Ovary (tissue), 7 donors: ENCODE measurements at regions not wholly inside any gene's neighbourhood (a gene's known extent, or its start where the extent isn't known, plus 50 kb on each side); places are given as distances from the start of the nearest gene placed in this dataset.
"Not testable (repeated sequence)": the region's sequence is repeated elsewhere in the genome, so short reads cannot be mapped to it uniquely, and the experiment has no call there.

Experiments
- DNase-seq, 5 donors: peaks; one replicate each; pipeline ENCODE4 v3.0.0-alpha.2; 2019 to 2020
- H3K27ac ChIP-seq, 2 donors: fragments of 200-600 bp; one replicate each; pipeline versions ENCODE4 v1.5.1 to v1.8.0; 2019 to 2022
- H3K27me3 ChIP-seq: fragments of 200-600 bp; one replicate; pipeline ENCODE4 v1.8.0; 2022
- H3K36me3 ChIP-seq: fragments of 200-600 bp; sonication (generic); one replicate; pipeline ENCODE4 v1.5.1; 2019
- H3K4me1 ChIP-seq: one replicate; pipeline ENCODE4 v1.8.1; 2013; ENCODE audit warnings: mild to moderate bottlenecking, moderate library complexity; ENCODE audit not compliant: insufficient read depth
- H3K4me3 ChIP-seq: fragments of 200-600 bp; sonication (generic); one replicate; pipeline ENCODE4 v1.5.1; 2017
- H3K9me3 ChIP-seq, 2 donors: fragments of 200-600 bp in 1 of 2; sonication (generic) in 1 of 2; one replicate each; pipeline versions ENCODE4 v1.5.1 to v1.8.1; 2013 to 2019; ENCODE audit warnings: mild to moderate bottlenecking in 1 of 2, moderate library complexity in 1 of 2
- CTCF ChIP-seq, 3 donors: fragments of 450-650 bp in 2 of 3; fragments of 200-600 bp in 1 of 3; IDR thresholded peaks; one replicate each; pipeline versions ENCODE4 v1.5.1 to v1.8.0; 2016 to 2022; ENCODE audit warnings: antibody characterized with exemption in 3 of 3, mild to moderate bottlenecking in 1 of 3
- EP300 ChIP-seq: sonication (generic); formaldehyde crosslinking; IDR thresholded peaks from one replicate; pipeline ENCODE4 v1.6.1; 2017; ENCODE audit warnings: antibody characterized with exemption
- POLR2A ChIP-seq: fragments of 450-650 bp; IDR thresholded peaks from one replicate; pipeline ENCODE4 v1.6.1; 2017; ENCODE audit warnings: antibody characterized with exemption, mild to moderate bottlenecking, moderate library complexity
- WGBS, 3 donors: extraction: QIAGEN DNeasy Blood & Tissue Kit in 1 of 3; methylation state at CpG; one replicate each; pipeline versions ENCODE4 v1.1.5 to v1.1.7; 2013 to 2017; 5-methylcytosine and 5-hydroxymethylcytosine counted together
- intact Hi-C, 4 donors: fragments of 100-400 bp; cut with DNase I; formaldehyde crosslinking; loops; one replicate each; pipeline versions ENCODE4 v1.11.0 to v1.15.1; 2022 to 2023
- donor health status: DM: no; HTN: no; CAD: no; lungs with moderate emphysema.
- donor health status: DM: no; HTN: no; CAD: no.
- donor health status: Bipolar disorder and iron deficiency.
- donor health status: DM: no; HTN: no; CAD: no.
- donor health status: DM: yes; HTN: yes; CAD: no.

- DNase-seq = no peak
- WGBS, 3 donors = 18 to 30% (median 21%) methylated on average over 8 of the region's 8 CpGs
- Histone ChIP-seq H3K4me3 (no peak overlapping the region), H3K36me3 (no peaks in the 10 kb centered on the region), H3K27me3 (no peaks in the 10 kb centered on the region), H3K9me3 (no peaks in the 10 kb centered on the region), H3K27ac (no peak overlapping the region), H3K4me1 (no peaks in the 10 kb centered on the region)
- intact Hi-C loops = no loop called here
- TF ChIP-seq CTCF (IDR thresholded peaks at IDR 0.05) (no peak), EP300 (no peak), POLR2A (no peak)
Observed at GRCh38 chr18:60067426-60068210, 167.8 kb downstream of the PMAIP1 start.

- WGBS, 3 donors = 76 to 85% (median 84%) methylated on average over 8 of the region's 8 CpGs
- no peak overlapping the region for H3K27ac ChIP-seq
- no peak overlapping the region for H3K4me3 ChIP-seq
- no peaks in the 10 kb centered on the region for H3K36me3 ChIP-seq
- intact Hi-C loops = no loop called here
- no peaks in the 10 kb centered on the region for H3K4me1 ChIP-seq
- TF ChIP-seq POLR2A (no peak), EP300 (no peak), CTCF (IDR thresholded peaks at IDR 0.05) (no peak)
- no peaks in the 10 kb centered on the region for H3K9me3 ChIP-seq
- no peaks in the 10 kb centered on the region for H3K27me3 ChIP-seq
- DNase-seq = no peak
Observed at GRCh38 chr18:60066219-60066975, 166.6 kb downstream of the PMAIP1 start.

- Histone ChIP-seq H3K36me3 (no peaks in the 10 kb centered on the region), H3K9me3 (no peaks in the 10 kb centered on the region), H3K4me1 (no peaks in the 10 kb centered on the region), H3K27ac (no peak overlapping the region), H3K4me3 (no peak overlapping the region), H3K27me3 (no peaks in the 10 kb centered on the region)
- no peak for TF ChIP-seq POLR2A
- no peak for TF ChIP-seq CTCF (IDR thresholded peaks at IDR 0.05)
- TF ChIP-seq EP300 = no peak
- intact Hi-C loops = no loop called here
- WGBS, 3 donors = 81 to 92% (median 88%) methylated on average over 1 of the region's 1 CpG
- no peak for DNase-seq
Observed at GRCh38 chr18:60064271-60064670, 164.5 kb downstream of the PMAIP1 start.

GRCh38 chr18:60062831-60063230 lies 163.0 kb downstream of the PMAIP1 start:
- H3K36me3 ChIP-seq, H3K4me3 ChIP-seq, intact Hi-C loops, H3K27ac ChIP-seq, H3K27me3 ChIP-seq, H3K4me1 ChIP-seq, H3K9me3 ChIP-seq, DNase-seq: not testable (repeated sequence)
- WGBS, 3 donors = 51 to 65% (median 58%) methylated on average over 3 of the region's 3 CpGs

GRCh38 chr18:60062396-60062795 lies 162.6 kb downstream of the PMAIP1 start:
- DNase-seq = no peak
- Histone ChIP-seq H3K36me3 (no peaks in the 10 kb centered on the region), H3K4me3 (no peak overlapping the region), H3K9me3 (no peaks in the 10 kb centered on the region), H3K27me3 (no peaks in the 10 kb centered on the region), H3K4me1 (no peaks in the 10 kb centered on the region), H3K27ac (no peak overlapping the region)
- TF ChIP-seq EP300 (no peak), POLR2A (no peak), CTCF (IDR thresholded peaks at IDR 0.05) (no peak)
- 71 to 73% (median 73%) methylated on average over 2 of the region's 2 CpGs for WGBS, 3 donors
- intact Hi-C loops = no loop called here
